GM23338 (cell line): ENCODE measurements at regions not wholly inside any gene's neighbourhood (a gene's known extent, or its start where the extent isn't known, plus 50 kb on each side); places are given as distances from the start of the nearest gene placed in this dataset.

Source experiments
- ATAC-seq: fragments of 200-7000 bp; cut with Tn5 transposase; 3 replicates; pipeline ENCODE4 v1.9.1; 2020
- DNase-seq: peaks from one replicate; pipeline ENCODE4 v3.0.0-alpha.2; 2015; ENCODE audit warnings: low spot score
- H2AFZ ChIP-seq: fragments of 200-600 bp; sonication (generic); 2 replicates; pipeline ENCODE4 v1.8.0; 2016; ENCODE audit warnings: antibody characterized with exemption, mild to moderate bottlenecking, moderate library complexity
- H3F3A ChIP-seq: fragments of 200-600 bp; sonication (generic); replicated peaks from 2 replicates; pipeline ENCODE4 v1.8.0; 2017; ENCODE audit warnings: antibody characterized with exemption, mixed run types, low read depth
- H3K27ac ChIP-seq: fragments of 200-600 bp; sonication (generic); 2 replicates; pipeline ENCODE4 v1.6.1; 2016; ENCODE audit warnings: low read depth
- H3K27me3 ChIP-seq: fragments of 200-600 bp; sonication (generic); 2 replicates; pipeline ENCODE4 v1.8.0; 2016; ENCODE audit warnings: mild to moderate bottlenecking, mixed run types, moderate library complexity; ENCODE audit not compliant: insufficient read depth
- H3K36me3 ChIP-seq: fragments of 200-600 bp; sonication (generic); 2 replicates; pipeline ENCODE4 v1.8.0; 2016; ENCODE audit warnings: mild to moderate bottlenecking; ENCODE audit not compliant: insufficient read depth
- H3K4me1 ChIP-seq: fragments of 200-600 bp; sonication (generic); 2 replicates; pipeline ENCODE4 v1.8.0; 2016; ENCODE audit warnings: mild to moderate bottlenecking, moderate library complexity; ENCODE audit not compliant: insufficient read depth
- H3K4me2 ChIP-seq: fragments of 200-600 bp; sonication (generic); 2 replicates; pipeline ENCODE4 v1.7.1; 2017; ENCODE audit warnings: mixed run types
- H3K4me3 ChIP-seq: fragments of 200-600 bp; sonication (generic); 2 replicates; pipeline ENCODE4 v1.6.1; 2016; ENCODE audit warnings: mixed run types
- H3K79me2 ChIP-seq: fragments of 200-600 bp; sonication (generic); replicated peaks from 2 replicates; pipeline ENCODE4 v1.8.0; 2017; ENCODE audit warnings: mild to moderate bottlenecking; ENCODE audit not compliant: insufficient read depth
- H3K9me2 ChIP-seq: fragments of 200-600 bp; sonication (generic); 2 replicates; pipeline ENCODE4 v1.8.0; 2017; ENCODE audit not compliant: insufficient read depth
- H4K20me1 ChIP-seq: fragments of 200-600 bp; sonication (generic); replicated peaks from 2 replicates; pipeline ENCODE4 v1.8.0; 2017; ENCODE audit warnings: mild to moderate bottlenecking; ENCODE audit not compliant: insufficient read depth
- H3K27ac Mint-ChIP-seq: 2 replicates; pipeline ENCODE4 v1.8.0; 2020; ENCODE audit warnings: inconsistent platforms, mild to moderate bottlenecking, moderate library complexity, mixed read lengths
- H3K27me3 Mint-ChIP-seq: 3 replicates; pipeline ENCODE4 v1.8.0; 2022; ENCODE audit warnings: low read depth, mild to moderate bottlenecking, moderate library complexity, mixed read lengths, inconsistent platforms; ENCODE audit not compliant: insufficient read depth, poor library complexity
- H3K36me3 Mint-ChIP-seq: 3 replicates; pipeline ENCODE4 v1.8.0; 2021; ENCODE audit warnings: low read depth, mild to moderate bottlenecking, inconsistent platforms, moderate library complexity, mixed read lengths
- H3K4me1 Mint-ChIP-seq: 3 replicates; pipeline ENCODE4 v1.8.0; 2020; ENCODE audit warnings: mild to moderate bottlenecking, inconsistent platforms, mixed read lengths
- H3K4me3 Mint-ChIP-seq: 3 replicates; pipeline ENCODE4 v1.8.0; 2021; ENCODE audit warnings: moderate library complexity, mild to moderate bottlenecking, inconsistent platforms, mixed read lengths
- H3K9me3 Mint-ChIP-seq: 3 replicates; pipeline ENCODE4 v1.8.0; 2020; ENCODE audit warnings: moderate library complexity, mild to moderate bottlenecking, inconsistent platforms, mixed read lengths
- CREB1 ChIP-seq: fragments of 250-450 bp; sonication (Bioruptor Pico); IDR thresholded peaks from 2 replicates; pipeline ENCODE4 v1.5.0; 2020; ENCODE audit warnings: low read depth, mild to moderate bottlenecking, moderate library complexity
- CTCF ChIP-seq, 2 experiments: fragments of 200-600 bp in 1 of 2; sonication (generic) in 1 of 2; conservative IDR thresholded peaks; 2 replicates each; pipeline versions ENCODE4 v1.5.1 to v1.6.1; 2016 to 2017; ENCODE audit warnings: antibody characterized with exemption in 2 of 2, low read depth in 2 of 2, mild to moderate bottlenecking in 2 of 2, moderate library complexity in 1 of 2
- ETS1 ChIP-seq: IDR thresholded peaks from 2 replicates; pipeline ENCODE4 v1.6.1; 2016; ENCODE audit warnings: antibody characterized with exemption
- EZH2 ChIP-seq: fragments of 200-600 bp; sonication (generic); IDR thresholded peaks from one replicate; pipeline ENCODE4 v1.8.0; 2017; ENCODE audit warnings: antibody characterized with exemption, mild to moderate bottlenecking, low read depth; ENCODE audit not compliant: unreplicated experiment
- EZH2phosphoT487 ChIP-seq: fragments of 200-600 bp; sonication (generic); IDR thresholded peaks from one replicate; pipeline ENCODE4 v1.8.1; 2018; ENCODE audit warnings: antibody characterized with exemption; ENCODE audit not compliant: unreplicated experiment
- JUNB ChIP-seq: IDR thresholded peaks from one replicate; pipeline ENCODE4 v1.6.1; 2016; ENCODE audit warnings: antibody characterized with exemption; ENCODE audit not compliant: unreplicated experiment
- NANOG ChIP-seq: IDR thresholded peaks from 2 replicates; pipeline ENCODE4 v1.6.1; 2016; ENCODE audit warnings: antibody characterized with exemption, borderline replicate concordance
- POLR2AphosphoS5 ChIP-seq: IDR thresholded peaks from 2 replicates; pipeline ENCODE4 v1.6.1; 2016; ENCODE audit warnings: antibody characterized with exemption, low read depth
- REST ChIP-seq: IDR thresholded peaks from one replicate; pipeline ENCODE4 v1.6.1; 2018; ENCODE audit warnings: antibody characterized with exemption; ENCODE audit not compliant: unreplicated experiment
- STAT1 ChIP-seq: IDR thresholded peaks from one replicate; pipeline ENCODE4 v1.6.1; 2016; ENCODE audit warnings: antibody characterized with exemption; ENCODE audit not compliant: unreplicated experiment
- ZNF114 ChIP-seq: fragments of 250-450 bp; sonication (Bioruptor Pico); IDR thresholded peaks from 2 replicates; pipeline ENCODE4 v1.5.0; 2020; ENCODE audit warnings: mild to moderate bottlenecking, moderate library complexity
- ZNF331 ChIP-seq: fragments of 250-450 bp; sonication (Bioruptor Pico); IDR thresholded peaks from 2 replicates; pipeline ENCODE4 v1.5.0; 2020; ENCODE audit warnings: low read depth, mild to moderate bottlenecking, moderate library complexity
- ZNF462 ChIP-seq: fragments of 250-450 bp; sonication (Bioruptor Pico); IDR thresholded peaks from 2 replicates; pipeline ENCODE4 v1.5.0; 2020; ENCODE audit warnings: mild to moderate bottlenecking, moderate library complexity

GRCh38 chr10:33979195-33979594 lies 644.7 kb upstream of the NRP1 start:
- Histone ChIP-seq H3K4me3 (no peak overlapping the region), H3K27ac (no peak overlapping the region), H3K4me2 (no peak overlapping the region), H3K27me3 (no peaks in the 10 kb centered on the region), H4K20me1 (no peaks in the 10 kb centered on the region), H3F3A (no peaks in the 10 kb centered on the region), H2AFZ (no peak overlapping the region), H3K9me2 (no peaks in the 10 kb centered on the region; the same call in none of the 2 replicates), H3K79me2 (no peaks in the 10 kb centered on the region), H3K36me3 (no peaks in the 10 kb centered on the region), H3K4me1 (no peaks in the 10 kb centered on the region)
- H3K36me3 Mint-ChIP-seq = no peaks in the 10 kb centered on the region
- no peaks in the 10 kb centered on the region for H3K4me1 Mint-ChIP-seq
- TF ChIP-seq EZH2phosphoT487 = no peak
- TF ChIP-seq POLR2AphosphoS5 = no peak
- no peak for TF ChIP-seq ZNF462 (CRISPR knock-in tag)
- TF ChIP-seq ETS1 = no peak
- TF ChIP-seq STAT1 = no peak
- no peak for TF ChIP-seq ZNF331 (CRISPR knock-in tag)
- TF ChIP-seq JUNB = no peak
- no peak for TF ChIP-seq CREB1 (CRISPR knock-in tag)
- TF ChIP-seq ZNF114 (CRISPR knock-in tag) = no peak
- no peak for TF ChIP-seq CTCF (conservative IDR thresholded peaks at IDR 0.05; ENCODE audit: low read depth in 2 of 2)
- no peak for TF ChIP-seq EZH2
- TF ChIP-seq NANOG = no peak
- no peak for TF ChIP-seq REST
- no peak overlapping the region for H3K27ac Mint-ChIP-seq
- ATAC-seq (no peak), DNase-seq (no peak)
- H3K27me3 Mint-ChIP-seq = no peaks in the 10 kb centered on the region
- H3K9me3 Mint-ChIP-seq = no peaks in the 10 kb centered on the region
- H3K4me3 Mint-ChIP-seq = no peak overlapping the region
